GM12872 (cell line): ENCODE measurements at regions not wholly inside any gene's neighbourhood (a gene's known extent, or its start where the extent isn't known, plus 50 kb on each side); places are given as distances from the start of the nearest gene placed in this dataset.

Experiments used
- TF ChIP-seq, protein P1 (sequence below): IDR thresholded peaks from 3 replicates; pipeline ENCODE4 v1.5.1; 2011; ENCODE audit warnings: low read depth, mild to moderate bottlenecking, low read length, moderate library complexity; ENCODE audit not compliant: insufficient read depth

DNA sequence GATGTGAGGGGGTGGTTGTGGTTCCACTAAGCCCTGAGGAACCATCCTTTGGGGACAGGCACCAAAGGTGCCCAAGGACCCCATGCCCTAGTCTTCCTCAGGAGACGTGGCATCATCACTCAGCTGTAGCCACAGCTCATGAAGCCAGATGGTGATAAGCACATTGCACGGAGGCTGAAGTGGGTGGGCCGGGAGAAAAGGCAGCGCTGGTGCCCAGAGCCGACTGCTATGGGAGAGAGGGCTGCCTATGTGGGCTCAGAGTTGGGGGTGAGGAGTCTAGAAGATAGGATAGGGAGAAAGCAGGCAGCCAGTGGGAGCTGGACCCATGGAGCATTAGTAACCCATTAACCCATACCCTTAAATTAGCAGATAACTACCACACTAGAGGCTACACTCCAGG is 325.3 kb downstream of the RPS24 start:
- TF ChIP-seq, protein P1, sequence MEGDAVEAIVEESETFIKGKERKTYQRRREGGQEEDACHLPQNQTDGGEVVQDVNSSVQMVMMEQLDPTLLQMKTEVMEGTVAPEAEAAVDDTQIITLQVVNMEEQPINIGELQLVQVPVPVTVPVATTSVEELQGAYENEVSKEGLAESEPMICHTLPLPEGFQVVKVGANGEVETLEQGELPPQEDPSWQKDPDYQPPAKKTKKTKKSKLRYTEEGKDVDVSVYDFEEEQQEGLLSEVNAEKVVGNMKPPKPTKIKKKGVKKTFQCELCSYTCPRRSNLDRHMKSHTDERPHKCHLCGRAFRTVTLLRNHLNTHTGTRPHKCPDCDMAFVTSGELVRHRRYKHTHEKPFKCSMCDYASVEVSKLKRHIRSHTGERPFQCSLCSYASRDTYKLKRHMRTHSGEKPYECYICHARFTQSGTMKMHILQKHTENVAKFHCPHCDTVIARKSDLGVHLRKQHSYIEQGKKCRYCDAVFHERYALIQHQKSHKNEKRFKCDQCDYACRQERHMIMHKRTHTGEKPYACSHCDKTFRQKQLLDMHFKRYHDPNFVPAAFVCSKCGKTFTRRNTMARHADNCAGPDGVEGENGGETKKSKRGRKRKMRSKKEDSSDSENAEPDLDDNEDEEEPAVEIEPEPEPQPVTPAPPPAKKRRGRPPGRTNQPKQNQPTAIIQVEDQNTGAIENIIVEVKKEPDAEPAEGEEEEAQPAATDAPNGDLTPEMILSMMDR = no peak

DNA sequence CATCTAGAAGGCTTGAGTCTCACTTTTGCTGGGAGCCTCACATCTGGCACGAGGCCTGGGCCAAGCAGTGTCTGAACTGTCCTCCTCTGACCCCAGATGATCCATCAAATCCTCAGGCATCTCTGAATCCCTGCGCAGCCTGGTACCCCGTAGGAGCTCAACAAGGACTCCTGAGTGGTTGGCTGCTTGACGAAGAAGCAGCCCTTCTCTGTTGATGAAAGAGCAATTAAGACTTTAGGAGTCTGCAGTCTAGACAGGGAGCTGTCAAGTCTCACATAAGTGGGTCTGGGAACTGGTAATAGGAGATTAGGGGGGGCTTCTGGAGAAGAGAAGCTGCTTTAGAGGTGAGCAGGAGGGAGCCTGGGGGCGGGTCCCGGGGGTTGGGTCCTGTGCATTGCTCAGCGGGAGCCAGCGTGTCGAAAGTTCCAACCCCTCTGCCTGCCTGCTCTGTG is 326.0 kb downstream of the RPS24 start:
- TF ChIP-seq, protein P1 = no peak

DNA sequence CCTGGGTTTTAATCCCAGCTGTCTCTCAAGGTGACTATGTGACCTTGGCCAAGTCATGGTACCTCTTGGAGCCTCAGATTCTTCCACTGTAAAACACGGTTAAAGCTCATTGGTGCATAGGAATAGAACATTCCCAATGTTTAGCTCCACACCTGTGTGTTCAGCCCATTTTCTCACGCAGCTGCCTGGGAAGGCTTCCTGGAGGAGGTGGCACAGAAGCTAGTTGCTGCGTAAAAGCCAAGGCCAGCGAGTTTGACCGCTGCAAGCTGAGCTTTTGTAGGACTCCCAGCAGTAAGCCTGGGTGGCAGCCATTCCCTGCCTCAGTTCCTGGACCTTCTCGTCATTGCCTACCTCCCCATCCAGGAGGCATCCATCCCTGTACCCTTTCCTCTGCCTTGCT is 326.6 kb downstream of the RPS24 start:
- TF ChIP-seq, protein P1 = no peak

DNA sequence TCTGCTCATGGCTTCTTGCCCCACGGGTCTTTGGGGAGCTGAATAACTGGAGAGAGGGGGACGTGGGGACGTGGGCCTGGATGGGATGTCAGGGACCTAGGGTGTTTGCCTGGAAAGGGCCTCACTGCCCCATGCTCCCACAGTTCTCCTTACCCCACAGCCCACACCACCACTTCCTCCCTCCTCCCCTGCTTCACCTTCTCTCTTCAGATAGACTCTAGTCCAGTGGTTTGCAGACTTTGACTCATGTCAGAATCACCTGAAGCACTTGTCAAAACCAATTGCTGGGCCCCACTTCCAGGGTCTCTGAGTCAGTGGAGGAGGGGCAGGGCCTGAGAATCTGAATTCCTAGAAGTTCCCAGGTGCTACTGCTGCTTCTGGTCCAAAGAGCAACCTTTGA is 327.4 kb downstream of the RPS24 start:
- TF ChIP-seq, protein P1 = no peak

DNA sequence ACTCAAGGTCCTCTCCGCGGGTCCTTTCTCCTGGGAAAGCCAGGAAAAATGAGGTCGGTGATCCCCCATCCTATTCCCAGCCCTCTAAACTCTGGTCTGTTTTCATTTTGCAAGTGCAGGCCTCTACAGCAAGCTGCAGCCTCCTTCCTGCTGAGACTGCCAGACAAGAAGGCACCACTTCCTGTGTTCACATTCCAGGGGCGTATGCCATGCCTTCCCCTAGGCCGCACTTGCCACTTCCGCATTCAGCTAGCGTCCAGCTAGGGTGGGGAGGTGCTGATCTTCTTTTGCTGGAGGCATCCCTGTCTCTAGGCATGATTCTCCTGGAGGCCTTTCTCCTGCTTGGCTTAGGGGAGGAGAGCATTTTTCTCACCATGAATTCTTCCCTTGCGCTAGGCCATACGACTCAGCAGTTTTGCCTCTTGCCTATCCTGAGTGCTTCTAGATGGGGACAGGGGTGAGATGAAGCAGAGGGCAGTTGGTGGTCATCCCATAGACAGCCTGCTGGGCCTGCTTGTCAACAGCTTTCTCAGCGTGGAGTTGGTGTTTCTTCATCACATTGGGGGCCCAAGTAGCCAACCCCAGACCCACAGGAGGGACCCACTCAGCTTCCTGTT is 328.9 kb downstream of the RPS24 start:
- TF ChIP-seq, protein P1 = no peak

DNA sequence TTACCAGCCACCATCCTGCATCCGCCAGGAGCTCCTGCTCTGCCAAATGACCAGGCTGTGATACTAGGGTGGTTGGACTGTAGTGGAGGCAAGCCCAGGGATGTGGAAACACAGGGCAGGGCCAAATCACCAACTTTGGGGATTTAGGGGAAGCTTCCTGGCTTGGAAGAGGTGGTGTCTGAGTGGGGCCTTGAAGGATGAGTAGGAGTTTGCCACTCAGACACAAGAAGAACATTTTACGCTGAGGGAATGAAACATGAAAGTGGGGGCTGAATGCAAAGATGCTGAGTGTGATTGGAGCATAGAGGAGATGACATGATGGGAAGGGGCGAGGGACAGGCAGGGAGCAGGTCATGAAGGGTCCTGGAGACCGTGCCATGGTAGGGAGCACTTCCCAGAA is 329.5 kb downstream of the RPS24 start:
- TF ChIP-seq, protein P1 = no peak

DNA sequence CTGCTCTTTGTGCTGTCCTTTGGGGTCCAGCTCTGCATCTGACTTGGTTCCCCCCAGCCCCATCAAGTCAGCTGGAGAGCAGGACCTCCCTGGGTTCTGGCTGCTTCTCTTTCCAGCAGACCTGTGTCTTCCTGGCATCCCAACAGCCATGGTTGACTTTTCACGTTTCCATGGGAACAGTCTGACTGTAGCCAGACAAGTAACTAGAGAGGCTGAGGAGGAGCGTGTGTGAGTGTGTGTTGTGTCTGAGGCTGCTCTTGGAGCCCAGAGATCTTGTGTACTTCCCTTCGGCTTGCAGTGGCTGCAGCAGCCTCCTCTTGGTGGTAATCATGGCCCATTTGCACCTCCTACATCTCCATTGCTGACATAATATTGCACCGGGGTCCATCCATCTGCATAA is 332.0 kb downstream of the RPS24 start:
- TF ChIP-seq, protein P1 = no peak
